Mucosa of descending colon (tissue), 3 donors: ENCODE measurements at regions not wholly inside any gene's neighbourhood (a gene's known extent, or its start where the extent isn't known, plus 50 kb on each side); places are given as distances from the start of the nearest gene placed in this dataset.

Source experiments
- ATAC-seq: fragments of 200-7000 bp; cut with Tn5 transposase; one replicate; pipeline ENCODE4 v1.9.1; 2020; ENCODE audit warnings: mild to moderate bottlenecking, moderate library complexity
- DNase-seq, 3 donors: peaks; one replicate each; pipeline ENCODE4 v3.0.0-alpha.2; 2020
- H3K36me3 ChIP-seq: fragments of 200-600 bp; one replicate; pipeline ENCODE4 v1.8.0; 2021; ENCODE audit warnings: low read depth, mild to moderate bottlenecking
- H3K4me1 ChIP-seq: fragments of 200-600 bp; one replicate; pipeline ENCODE4 v1.8.0; 2021; ENCODE audit warnings: low read depth, mild to moderate bottlenecking
- H3K4me3 ChIP-seq: fragments of 200-600 bp; one replicate; pipeline ENCODE4 v1.8.0; 2021; ENCODE audit warnings: mild to moderate bottlenecking
- H3K9me3 ChIP-seq: fragments of 200-600 bp; one replicate; pipeline ENCODE4 v1.8.0; 2021; ENCODE audit warnings: mild to moderate bottlenecking
- intact Hi-C, 2 donors: fragments of 100-400 bp; cut with DNase I in 1 of 2; cut with micrococcal nuclease in 1 of 2; formaldehyde crosslinking; loops; one replicate each; pipeline versions ENCODE4 v1.11.0 to v1.11.1; 2022; cut with DNase I, micrococcal nuclease
- TF ChIP-seq, protein P1 (sequence below): fragments of 200-600 bp; IDR thresholded peaks from one replicate; pipeline ENCODE4 v1.8.0; 2022; ENCODE audit warnings: antibody characterized with exemption, mild to moderate bottlenecking
- donor health status: DM: no; HTN: no; CAD: no; lungs with moderate emphysema.
- donor health status: DM: no; HTN: no; CAD: no.
- donor health status: DM: no; HTN: yes; CAD: no.

DNA sequence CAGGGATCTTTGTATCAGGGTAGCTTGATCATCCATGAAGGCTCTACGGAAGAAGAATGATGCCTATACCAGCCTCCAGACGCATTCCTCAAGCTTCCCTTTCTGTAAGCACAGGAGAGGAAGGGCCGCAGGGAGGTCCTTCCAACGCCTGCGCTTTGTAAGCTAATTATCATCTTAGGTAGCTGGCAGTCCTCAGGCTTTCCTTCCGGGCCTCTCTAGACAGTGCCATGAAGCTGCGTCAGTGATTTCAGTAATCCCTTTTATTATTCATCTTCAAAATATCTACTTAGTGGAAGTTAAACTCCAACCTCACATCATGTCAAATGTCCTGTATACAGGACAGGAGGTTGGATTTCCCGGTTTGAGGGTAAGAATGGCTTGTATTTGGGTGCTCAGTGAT lies 92.3 kb downstream of the ETAA1 start:
- Histone ChIP-seq H3K36me3 (no peaks in the 10 kb centered on the region), H3K4me1 (no peaks in the 10 kb centered on the region), H3K4me3 (no peak overlapping the region), H3K9me3 (no peaks in the 10 kb centered on the region)
- DNase-seq: no peak
- TF ChIP-seq, protein P1, sequence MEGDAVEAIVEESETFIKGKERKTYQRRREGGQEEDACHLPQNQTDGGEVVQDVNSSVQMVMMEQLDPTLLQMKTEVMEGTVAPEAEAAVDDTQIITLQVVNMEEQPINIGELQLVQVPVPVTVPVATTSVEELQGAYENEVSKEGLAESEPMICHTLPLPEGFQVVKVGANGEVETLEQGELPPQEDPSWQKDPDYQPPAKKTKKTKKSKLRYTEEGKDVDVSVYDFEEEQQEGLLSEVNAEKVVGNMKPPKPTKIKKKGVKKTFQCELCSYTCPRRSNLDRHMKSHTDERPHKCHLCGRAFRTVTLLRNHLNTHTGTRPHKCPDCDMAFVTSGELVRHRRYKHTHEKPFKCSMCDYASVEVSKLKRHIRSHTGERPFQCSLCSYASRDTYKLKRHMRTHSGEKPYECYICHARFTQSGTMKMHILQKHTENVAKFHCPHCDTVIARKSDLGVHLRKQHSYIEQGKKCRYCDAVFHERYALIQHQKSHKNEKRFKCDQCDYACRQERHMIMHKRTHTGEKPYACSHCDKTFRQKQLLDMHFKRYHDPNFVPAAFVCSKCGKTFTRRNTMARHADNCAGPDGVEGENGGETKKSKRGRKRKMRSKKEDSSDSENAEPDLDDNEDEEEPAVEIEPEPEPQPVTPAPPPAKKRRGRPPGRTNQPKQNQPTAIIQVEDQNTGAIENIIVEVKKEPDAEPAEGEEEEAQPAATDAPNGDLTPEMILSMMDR: no peak
- ATAC-seq: no peak
- intact Hi-C loops: no loop called here

- DNase-seq (no peak), ATAC-seq (no peak)
- no peak overlapping the region for H3K4me3 ChIP-seq
- intact Hi-C loops: no loop called here
- no peaks in the 10 kb centered on the region for H3K9me3 ChIP-seq
- H3K36me3 ChIP-seq: no peaks in the 10 kb centered on the region
- TF ChIP-seq, protein P1: no peak
- no peaks in the 10 kb centered on the region for H3K4me1 ChIP-seq
These were observed 101.8 kb downstream of the ETAA1 start for GRCh38 chr2:67498931-67499330.

DNA sequence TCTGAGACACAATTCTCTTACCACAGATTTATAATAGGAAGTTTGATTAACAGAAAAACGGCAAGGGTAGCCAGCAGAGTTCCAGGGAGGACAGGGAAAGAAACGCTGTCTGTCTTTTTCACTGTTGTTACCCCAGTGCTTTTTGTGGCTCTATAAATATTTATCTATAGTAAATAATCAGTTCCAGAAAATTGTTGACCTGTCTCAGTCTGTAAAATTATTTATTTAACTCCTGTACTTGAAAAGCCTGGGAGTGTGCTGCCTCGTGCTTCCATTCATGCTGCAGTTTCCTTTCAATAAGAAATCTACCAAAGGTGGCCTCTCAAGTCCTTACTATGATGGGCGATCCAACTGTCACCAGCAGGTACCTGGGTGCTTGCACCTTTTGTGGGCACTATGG lies 102.9 kb downstream of the ETAA1 start:
- ATAC-seq: no peak
- intact Hi-C loops: no loop called here
- H3K9me3 ChIP-seq: no peaks in the 10 kb centered on the region
- DNase-seq: no peak
- H3K36me3 ChIP-seq: no peaks in the 10 kb centered on the region
- no peaks in the 10 kb centered on the region for H3K4me1 ChIP-seq
- H3K4me3 ChIP-seq: no peak overlapping the region
- TF ChIP-seq, protein P1: no peak

- no peak overlapping the region for H3K4me3 ChIP-seq
- H3K4me1 ChIP-seq: no peaks in the 10 kb centered on the region
- no peaks in the 10 kb centered on the region for H3K9me3 ChIP-seq
- DNase-seq: no peak
- H3K36me3 ChIP-seq: no peaks in the 10 kb centered on the region
- TF ChIP-seq, protein P1: no peak
- no peak for ATAC-seq
- intact Hi-C loops: no loop called here
These were observed 103.4 kb downstream of the ETAA1 start for GRCh38 chr2:67500541-67500940.

DNA sequence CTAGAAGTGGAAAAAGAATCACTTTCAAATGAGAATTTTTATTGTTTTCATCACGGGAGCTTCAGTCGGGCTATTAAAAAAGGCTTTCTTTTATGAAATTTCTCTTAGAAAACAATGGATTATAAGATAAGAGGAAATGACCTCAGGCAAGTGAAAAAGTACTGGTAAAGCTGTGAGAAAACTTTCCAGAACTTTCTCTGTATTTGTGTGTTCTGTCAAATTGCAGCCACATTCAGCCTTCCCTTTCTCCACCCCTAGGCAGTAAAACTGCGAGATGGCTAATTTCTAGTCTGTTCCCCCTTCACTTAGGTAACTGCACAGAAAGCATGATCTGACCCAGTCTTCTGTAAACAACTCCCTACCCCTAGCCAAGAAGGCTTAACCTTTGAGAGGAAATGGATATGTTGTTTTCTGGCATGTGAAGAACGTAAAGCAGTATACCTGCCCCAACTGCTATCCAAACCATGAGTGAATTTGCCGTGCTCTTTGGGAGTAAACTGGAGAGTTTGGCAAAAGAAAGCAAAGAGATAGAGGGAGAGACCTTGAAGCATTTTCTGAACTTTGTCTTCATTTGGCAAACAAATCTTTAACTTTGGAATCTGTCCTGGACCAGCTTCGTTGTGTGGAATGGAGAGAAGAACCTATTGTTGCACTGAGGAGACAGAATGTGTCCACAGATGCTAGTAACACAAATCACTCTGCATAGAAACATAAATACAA lies 105.4 kb downstream of the ETAA1 start:
- Histone ChIP-seq H3K4me3 (no peak overlapping the region), H3K36me3 (no peaks in the 10 kb centered on the region), H3K9me3 (no peaks in the 10 kb centered on the region), H3K4me1 (no peaks in the 10 kb centered on the region)
- TF ChIP-seq, protein P1: no peak
- DNase-seq (no peak), ATAC-seq (no peak)
- intact Hi-C loops: no loop called here
